Suprapubic skin (tissue), 4 donors: ENCODE measurements at regions not wholly inside any gene's neighbourhood (a gene's known extent, or its start where the extent isn't known, plus 50 kb on each side); places are given as distances from the start of the nearest gene placed in this dataset.

Experiments used
- DNase-seq, 2 donors: peaks; one replicate each; pipeline ENCODE4 v3.0.0-alpha.2; 2019; ENCODE audit warnings: low spot score in 2 of 2
- H3K27ac ChIP-seq: fragments of 200-600 bp; sonication (generic); one replicate; pipeline ENCODE4 v1.5.1; 2019
- H3K27me3 ChIP-seq: fragments of 200-600 bp; sonication (generic); one replicate; pipeline ENCODE4 v1.5.1; 2019
- H3K36me3 ChIP-seq: fragments of 200-600 bp; sonication (generic); one replicate; pipeline ENCODE4 v1.5.1; 2019
- H3K4me1 ChIP-seq: fragments of 200-600 bp; sonication (generic); one replicate; pipeline ENCODE4 v1.5.1; 2019
- H3K4me3 ChIP-seq: fragments of 200-600 bp; sonication (generic); one replicate; pipeline ENCODE4 v1.5.1; 2019; ENCODE audit warnings: mild to moderate bottlenecking
- H3K9me3 ChIP-seq: fragments of 200-600 bp; sonication (generic); one replicate; pipeline ENCODE4 v1.5.1; 2019
- CTCF ChIP-seq, 2 donors: fragments of 200-600 bp in 1 of 2; fragments of 450-650 bp in 1 of 2; sonication (generic) in 1 of 2; IDR thresholded peaks; one replicate each; pipeline ENCODE4 v1.5.1; 2016 to 2019; ENCODE audit warnings: antibody characterized with exemption in 2 of 2, mild to moderate bottlenecking in 1 of 2, moderate library complexity in 1 of 2
- EP300 ChIP-seq: sonication (generic); formaldehyde crosslinking; IDR thresholded peaks from one replicate; pipeline ENCODE4 v1.6.1; 2017; ENCODE audit warnings: antibody characterized with exemption
- POLR2A ChIP-seq, 2 donors: fragments of 450-650 bp; IDR thresholded peaks; one replicate each; pipeline ENCODE4 v1.6.1; 2017; ENCODE audit warnings: antibody characterized with exemption in 2 of 2, mild to moderate bottlenecking in 2 of 2, moderate library complexity in 2 of 2
- POLR2AphosphoS5 ChIP-seq, 3 donors: sonication (generic); formaldehyde crosslinking; IDR thresholded peaks; one replicate each; pipeline ENCODE4 v1.6.1; 2017; ENCODE audit warnings: antibody characterized with exemption in 3 of 3
- WGBS: methylation state at CpG from one replicate; pipeline ENCODE4 v1.1.5; 2018; 5-methylcytosine and 5-hydroxymethylcytosine counted together

- no peak for DNase-seq
- 33% methylated on average over 2 of the region's 2 CpGs for WGBS
- Histone ChIP-seq H3K36me3 (no peaks in the 10 kb centered on the region), H3K9me3 (no peaks in the 10 kb centered on the region), H3K4me3 (no peak overlapping the region), H3K27ac (no peak overlapping the region), H3K27me3 (no peaks in the 10 kb centered on the region), H3K4me1 (no peaks in the 10 kb centered on the region)
- TF ChIP-seq EP300 (no peak), POLR2AphosphoS5 (IDR thresholded peaks at IDR 0.05) (no peak), CTCF (IDR thresholded peaks at IDR 0.05) (no peak), POLR2A (IDR thresholded peaks at IDR 0.05) (no peak)
Measured at GRCh38 chr2:217023611-217024010, 163.7 kb upstream of the TNP1 start.

GRCh38 chr2:217017456-217018252, 157.8 kb upstream of the TNP1 start:
- no peaks in the 10 kb centered on the region for H3K36me3 ChIP-seq
- H3K27ac ChIP-seq = peak overlapping the region; percentile 31
- TF ChIP-seq CTCF (IDR thresholded peaks at IDR 0.05) (no peak), POLR2A (IDR thresholded peaks at IDR 0.05) (no peak), EP300 (no peak), POLR2AphosphoS5 (IDR thresholded peaks at IDR 0.05) (no peak)
- H3K4me1 ChIP-seq = no peaks in the 10 kb centered on the region
- H3K27me3 ChIP-seq = no peaks in the 10 kb centered on the region
- DNase-seq = no peak
- H3K9me3 ChIP-seq = no peaks in the 10 kb centered on the region
- WGBS = 75% methylated on average over 9 of the region's 9 CpGs
- no peak overlapping the region for H3K4me3 ChIP-seq

GRCh38 chr2:217016796-217017419, 157.0 kb upstream of the TNP1 start:
- Histone ChIP-seq H3K4me1 (no peaks in the 10 kb centered on the region), H3K27ac (peak overlapping the region; percentile 31), H3K27me3 (no peaks in the 10 kb centered on the region), H3K4me3 (no peak overlapping the region), H3K36me3 (no peaks in the 10 kb centered on the region), H3K9me3 (no peaks in the 10 kb centered on the region)
- WGBS = 59% methylated on average over 7 of the region's 7 CpGs
- no peak for DNase-seq
- no peak for TF ChIP-seq POLR2A (IDR thresholded peaks at IDR 0.05)
- no peak for TF ChIP-seq EP300
- TF ChIP-seq POLR2AphosphoS5 (IDR thresholded peaks at IDR 0.05) = no peak
- TF ChIP-seq CTCF (IDR thresholded peaks at IDR 0.05) = no peak

GRCh38 chr2:217014328-217015105, 154.7 kb upstream of the TNP1 start:
- Histone ChIP-seq H3K27me3 (no peaks in the 10 kb centered on the region), H3K9me3 (no peaks in the 10 kb centered on the region), H3K4me3 (no peak overlapping the region), H3K27ac (no peak overlapping the region), H3K36me3 (no peaks in the 10 kb centered on the region), H3K4me1 (no peaks in the 10 kb centered on the region)
- no peak for TF ChIP-seq POLR2A (IDR thresholded peaks at IDR 0.05)
- TF ChIP-seq POLR2AphosphoS5 (IDR thresholded peaks at IDR 0.05) = no peak
- no peak for TF ChIP-seq CTCF (IDR thresholded peaks at IDR 0.05)
- no peak for TF ChIP-seq EP300
- 90% methylated on average over 6 of the region's 6 CpGs for WGBS
- no peak for DNase-seq

GRCh38 chr2:217013926-217014325, 154.1 kb upstream of the TNP1 start:
- H3K4me3 ChIP-seq = no peak overlapping the region
- H3K9me3 ChIP-seq = no peaks in the 10 kb centered on the region
- no peaks in the 10 kb centered on the region for H3K36me3 ChIP-seq
- H3K4me1 ChIP-seq = no peaks in the 10 kb centered on the region
- no peaks in the 10 kb centered on the region for H3K27me3 ChIP-seq
- TF ChIP-seq POLR2AphosphoS5 (IDR thresholded peaks at IDR 0.05) (no peak), POLR2A (IDR thresholded peaks at IDR 0.05) (no peak), CTCF (IDR thresholded peaks at IDR 0.05) (no peak), EP300 (no peak)
- H3K27ac ChIP-seq = no peak overlapping the region
- 87% methylated on average over 3 of the region's 3 CpGs for WGBS
- no peak for DNase-seq
